H9 (cell line): ENCODE measurements at regions not wholly inside any gene's neighbourhood (a gene's known extent, or its start where the extent isn't known, plus 50 kb on each side); places are given as distances from the start of the nearest gene placed in this dataset.

Experiments used
- DNase-seq: peaks from one replicate; pipeline ENCODE4 v3.0.0-alpha.2; 2017
- H2AFZ ChIP-seq: one replicate; pipeline ENCODE4 v1.6.1; 2013; ENCODE audit warnings: mild to moderate bottlenecking, low read length, control low read depth, moderate library complexity
- H2AK5ac ChIP-seq: 2 replicates; pipeline ENCODE4 v1.6.1; 2013; ENCODE audit warnings: low read length, control low read depth, mixed read lengths; ENCODE audit not compliant: insufficient read length
- H2BK120ac ChIP-seq: one replicate; pipeline ENCODE4 v1.6.1; 2013; ENCODE audit warnings: low read depth, mild to moderate bottlenecking, low read length, control low read depth, inconsistent platforms; ENCODE audit not compliant: poor library complexity, severe bottlenecking
- H2BK12ac ChIP-seq: 2 replicates; pipeline ENCODE4 v1.6.1; 2013; ENCODE audit warnings: low read length, control low read depth, mixed read lengths, low read depth; ENCODE audit not compliant: insufficient read length
- H2BK15ac ChIP-seq: 2 replicates; pipeline ENCODE4 v1.6.1; 2013; ENCODE audit warnings: low read depth, low read length, control low read depth
- H2BK20ac ChIP-seq: one replicate; pipeline ENCODE4 v1.6.1; 2013; ENCODE audit warnings: low read depth, mild to moderate bottlenecking, low read length, control low read depth, inconsistent platforms; ENCODE audit not compliant: poor library complexity, severe bottlenecking
- H2BK5ac ChIP-seq: 2 replicates; pipeline ENCODE4 v1.6.1; 2013; ENCODE audit warnings: low read length, control low read depth, mixed read lengths; ENCODE audit not compliant: insufficient read length
- H3K14ac ChIP-seq: 2 replicates; pipeline ENCODE4 v1.6.1; 2013; ENCODE audit warnings: low read length, control low read depth; ENCODE audit not compliant: insufficient read depth
- H3K18ac ChIP-seq: 2 replicates; pipeline ENCODE4 v1.6.1; 2013; ENCODE audit warnings: low read depth, mild to moderate bottlenecking, mixed read lengths, low read length, control low read depth; ENCODE audit not compliant: insufficient read length
- H3K23ac ChIP-seq: 2 replicates; pipeline ENCODE4 v1.6.1; 2013; ENCODE audit warnings: low read length, control low read depth, mixed read lengths, low read depth; ENCODE audit not compliant: insufficient read length
- H3K23me2 ChIP-seq: 2 replicates; pipeline ENCODE4 v1.6.1; 2013; ENCODE audit warnings: low read depth, mild to moderate bottlenecking, mixed read lengths, low read length, control low read depth; ENCODE audit not compliant: insufficient read length, poor library complexity, severe bottlenecking
- H3K27ac ChIP-seq: 2 replicates; pipeline ENCODE4 v1.5.1; 2013; ENCODE audit warnings: low read length, control low read depth, mixed read lengths, low read depth; ENCODE audit not compliant: insufficient read length
- H3K27me3 ChIP-seq: 2 replicates; pipeline ENCODE4 v1.6.1; 2013; ENCODE audit warnings: low read length, control low read depth, inconsistent platforms; ENCODE audit not compliant: insufficient read depth
- H3K4ac ChIP-seq: 2 replicates; pipeline ENCODE4 v1.6.1; 2013; ENCODE audit warnings: low read depth, mild to moderate bottlenecking, control low read depth, inconsistent platforms, low read length, moderate library complexity
- H3K4me1 ChIP-seq: 2 replicates; pipeline ENCODE4 v1.6.1; 2013; ENCODE audit warnings: low read length, control low read depth, inconsistent platforms; ENCODE audit not compliant: insufficient read depth
- H3K4me2 ChIP-seq: 2 replicates; pipeline ENCODE4 v1.6.1; 2013; ENCODE audit warnings: low read length, control low read depth, mixed read lengths; ENCODE audit not compliant: insufficient read length, insufficient read depth
- H3K56ac ChIP-seq: 2 replicates; pipeline ENCODE4 v1.6.1; 2013; ENCODE audit warnings: low read depth, mild to moderate bottlenecking, mixed read lengths, low read length, control low read depth; ENCODE audit not compliant: insufficient read length
- H3K79me1 ChIP-seq: 2 replicates; pipeline ENCODE4 v1.6.1; 2013; ENCODE audit warnings: low read depth, mild to moderate bottlenecking, moderate library complexity, low read length, control low read depth, inconsistent platforms; ENCODE audit not compliant: insufficient read depth, poor library complexity, severe bottlenecking
- H3K79me2 ChIP-seq: 2 replicates; pipeline ENCODE4 v1.6.1; 2013; ENCODE audit warnings: low read length, control low read depth, inconsistent platforms; ENCODE audit not compliant: insufficient read depth
- H3K9ac ChIP-seq: 2 replicates; pipeline ENCODE4 v1.6.1; 2013; ENCODE audit warnings: low read length, control low read depth, mixed read lengths; ENCODE audit not compliant: insufficient read length; ENCODE audit errors: extremely low read depth
- H3K9me3 ChIP-seq: one replicate; pipeline ENCODE4 v1.6.1; 2013; ENCODE audit warnings: low read depth, low read length, inconsistent platforms; ENCODE audit not compliant: control insufficient read depth
- H3T11ph ChIP-seq: one replicate; pipeline ENCODE4 v1.6.1; 2013; ENCODE audit warnings: mild to moderate bottlenecking, low read length, control low read depth, inconsistent platforms
- H4K20me1 ChIP-seq: one replicate; pipeline ENCODE4 v1.6.1; 2013; ENCODE audit not compliant: control insufficient read depth, insufficient read length, insufficient read depth
- H4K5ac ChIP-seq: 2 replicates; pipeline ENCODE4 v1.6.1; 2013; ENCODE audit warnings: low read depth, mild to moderate bottlenecking, mixed read lengths, low read length, control low read depth; ENCODE audit not compliant: insufficient read length
- H4K8ac ChIP-seq: replicated peaks from 2 replicates; pipeline ENCODE4 v1.6.1; 2013; ENCODE audit warnings: low read length, control low read depth, mixed read lengths, low read depth; ENCODE audit not compliant: insufficient read length
- H4K91ac ChIP-seq: 2 replicates; pipeline ENCODE4 v1.6.1; 2013; ENCODE audit warnings: low read depth, mild to moderate bottlenecking, moderate library complexity, mixed read lengths, low read length, control low read depth; ENCODE audit not compliant: insufficient read length
- H3K27ac Mint-ChIP-seq, 3 experiments: 2 replicates in 2 of 3; 3 replicates in 1 of 3; pipeline ENCODE4 v1.8.0; 2020 to 2021; ENCODE audit warnings: mixed read lengths in 3 of 3, mild to moderate bottlenecking in 1 of 3, moderate library complexity in 1 of 3
- H3K27me3 Mint-ChIP-seq: 2 replicates; pipeline ENCODE4 v1.8.0; 2021; ENCODE audit warnings: low read depth, mild to moderate bottlenecking, moderate library complexity, mixed read lengths
- H3K36me3 Mint-ChIP-seq, 3 experiments: 2 replicates in 2 of 3; 3 replicates in 1 of 3; pipeline ENCODE4 v1.8.0; 2020 to 2021; ENCODE audit warnings: low read depth in 3 of 3, mixed read lengths in 3 of 3; ENCODE audit not compliant: insufficient read depth in 1 of 3
- H3K4me1 Mint-ChIP-seq, 2 experiments: 2 replicates each; pipeline ENCODE4 v1.8.0; 2020; ENCODE audit warnings: mixed read lengths in 2 of 2
- H3K4me3 Mint-ChIP-seq, 2 experiments: 2 replicates in 1 of 2; 3 replicates in 1 of 2; pipeline ENCODE4 v1.8.0; 2020 to 2021; ENCODE audit warnings: mild to moderate bottlenecking in 2 of 2, mixed read lengths in 2 of 2, moderate library complexity in 1 of 2
- H3K9me3 Mint-ChIP-seq, 2 experiments: 2 replicates in 1 of 2; 3 replicates in 1 of 2; pipeline ENCODE4 v1.8.0; 2020; ENCODE audit warnings: mild to moderate bottlenecking in 2 of 2, mixed read lengths in 2 of 2, moderate library complexity in 1 of 2
- CTCF ChIP-seq: fragments of 200-600 bp; sonication (generic); conservative IDR thresholded peaks from 3 replicates; pipeline ENCODE4 v1.8.0; 2021; ENCODE audit warnings: antibody characterized with exemption, mild to moderate bottlenecking
- WGBS: extraction: QIAGEN DNeasy Blood & Tissue Kit; methylation state at CpG from one replicate; pipeline ENCODE4 v1.1.7; 2013; ENCODE audit warnings: missing lambda C conversion rate, low lambda C conversion rate, mixed read lengths; ENCODE audit not compliant: insufficient read length; ENCODE audit errors: extremely low coverage; 5-methylcytosine and 5-hydroxymethylcytosine counted together

- Histone ChIP-seq H2BK12ac (no peak overlapping the region), H3K9me3 (no peaks in the 10 kb centered on the region), H3K23ac (no peak overlapping the region), H2BK5ac (no peak overlapping the region), H3K79me1 (no peaks in the 10 kb centered on the region), H2AK5ac (no peak overlapping the region), H4K5ac (no peak overlapping the region), H4K91ac (no peak overlapping the region), H2BK120ac (no peak overlapping the region), H3T11ph (no peak overlapping the region), H3K23me2 (no peaks in the 10 kb centered on the region), H4K20me1 (no peaks in the 10 kb centered on the region), H2BK20ac (no peak overlapping the region), H2BK15ac (no peak overlapping the region), H4K8ac (no peak overlapping the region), H3K18ac (no peak overlapping the region), H3K4me1 (no peaks in the 10 kb centered on the region), H3K79me2 (no peaks in the 10 kb centered on the region), H3K9ac (no peak overlapping the region), H3K14ac (no peak overlapping the region), H3K27ac (no peak overlapping the region), H3K4ac (no peak overlapping the region), H3K56ac (no peak overlapping the region), H3K27me3 (no peaks in the 10 kb centered on the region), H3K4me2 (no peak overlapping the region), H2AFZ (no peak overlapping the region)
- no peak for TF ChIP-seq CTCF
- H3K27me3 Mint-ChIP-seq: peaks cover 4% of the 10 kb centered on the region; the same call in 1 of the 2 replicates
- no peak overlapping the region for H3K27ac Mint-ChIP-seq
- no peaks in the 10 kb centered on the region for H3K9me3 Mint-ChIP-seq
- no CpG with 5 or more reads among the region's 22 CpGs for WGBS
- DNase-seq: no peak
- no peak overlapping the region for H3K4me3 Mint-ChIP-seq
- peaks cover 14 to 19% of the 10 kb centered on the region in 2 experiments for H3K4me1 Mint-ChIP-seq
- H3K36me3 Mint-ChIP-seq: no peaks in the 10 kb centered on the region
Observed at GRCh38 chr18:78774741-78775141, 204.9 kb upstream of the SALL3 start.
